ENCODE measurements at regions not wholly inside any gene's neighbourhood (a gene's known extent, or its start where the extent isn't known, plus 50 kb on each side); places are given as distances from the start of the nearest gene placed in this dataset.
"Not testable (repeated sequence)": the region's sequence is repeated elsewhere in the genome, so short reads cannot be mapped to it uniquely, and the experiment has no call there.

- not testable (repeated sequence) for TF ChIP-seq POLR2AphosphoS5, POLR2A, EP300 (IDR thresholded peaks at IDR 0.05)
- TF ChIP-seq, protein P1, sequence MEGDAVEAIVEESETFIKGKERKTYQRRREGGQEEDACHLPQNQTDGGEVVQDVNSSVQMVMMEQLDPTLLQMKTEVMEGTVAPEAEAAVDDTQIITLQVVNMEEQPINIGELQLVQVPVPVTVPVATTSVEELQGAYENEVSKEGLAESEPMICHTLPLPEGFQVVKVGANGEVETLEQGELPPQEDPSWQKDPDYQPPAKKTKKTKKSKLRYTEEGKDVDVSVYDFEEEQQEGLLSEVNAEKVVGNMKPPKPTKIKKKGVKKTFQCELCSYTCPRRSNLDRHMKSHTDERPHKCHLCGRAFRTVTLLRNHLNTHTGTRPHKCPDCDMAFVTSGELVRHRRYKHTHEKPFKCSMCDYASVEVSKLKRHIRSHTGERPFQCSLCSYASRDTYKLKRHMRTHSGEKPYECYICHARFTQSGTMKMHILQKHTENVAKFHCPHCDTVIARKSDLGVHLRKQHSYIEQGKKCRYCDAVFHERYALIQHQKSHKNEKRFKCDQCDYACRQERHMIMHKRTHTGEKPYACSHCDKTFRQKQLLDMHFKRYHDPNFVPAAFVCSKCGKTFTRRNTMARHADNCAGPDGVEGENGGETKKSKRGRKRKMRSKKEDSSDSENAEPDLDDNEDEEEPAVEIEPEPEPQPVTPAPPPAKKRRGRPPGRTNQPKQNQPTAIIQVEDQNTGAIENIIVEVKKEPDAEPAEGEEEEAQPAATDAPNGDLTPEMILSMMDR (IDR thresholded peaks at IDR 0.05): not testable (repeated sequence)
These were observed 124.6 kb upstream of the ZNF469 start for GRCh38 chr16:88258141-88258540.
